Left lobe of liver (tissue), 2 donors: ENCODE measurements at regions not wholly inside any gene's neighbourhood (a gene's known extent, or its start where the extent isn't known, plus 50 kb on each side); places are given as distances from the start of the nearest gene placed in this dataset.
"Not testable (repeated sequence)": the region's sequence is repeated elsewhere in the genome, so short reads cannot be mapped to it uniquely, and the experiment has no call there.

Source experiments
- ATAC-seq: fragments of 200-7000 bp; cut with Tn5 transposase; one replicate; pipeline ENCODE4 v1.9.1; 2020; ENCODE audit warnings: mild to moderate bottlenecking, moderate library complexity
- DNase-seq: peaks from one replicate; pipeline ENCODE4 v3.0.0-alpha.2; 2020; ENCODE audit warnings: low spot score
- donor health status: DM: no; HTN: no; CAD: no; lungs with moderate emphysema.
- donor health status: DM: no; HTN: yes; CAD: no.

DNA sequence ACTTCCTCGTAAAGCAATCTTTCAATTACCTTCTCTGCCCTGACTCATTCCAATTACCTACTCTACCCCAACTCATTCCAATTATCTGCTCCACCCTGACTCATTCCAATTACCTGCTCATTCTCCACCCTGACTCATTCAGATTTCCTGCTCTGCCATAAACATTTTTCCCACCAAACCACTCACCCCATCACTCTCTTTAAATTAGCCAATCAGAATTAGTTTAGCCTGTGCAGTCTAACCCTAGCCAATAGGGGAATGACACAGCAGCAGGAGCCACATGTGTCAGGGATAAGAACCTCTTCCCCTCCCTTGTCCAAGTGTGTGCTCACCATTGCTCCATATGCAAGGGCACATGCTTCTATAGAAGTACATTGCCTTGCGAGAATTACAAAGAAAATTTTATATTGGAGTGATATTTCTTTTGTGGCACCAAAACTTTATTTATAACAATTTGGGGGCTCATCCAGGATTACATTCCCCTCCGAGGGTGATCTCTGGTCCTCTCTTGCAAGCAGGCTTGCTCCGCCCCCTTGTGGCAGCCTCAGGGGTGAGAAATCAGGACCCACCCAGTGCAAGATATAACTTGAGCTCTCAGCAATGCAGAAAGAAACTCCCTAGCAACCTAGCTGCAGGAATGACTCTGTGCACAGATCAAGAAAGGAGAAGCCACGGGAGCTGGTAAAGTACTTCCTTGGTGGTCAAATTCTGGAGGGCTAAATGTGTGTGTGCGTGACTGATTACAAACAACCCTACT lies 551.9 kb upstream of the EYS start:
- not testable (repeated sequence) for ATAC-seq, DNase-seq

DNA sequence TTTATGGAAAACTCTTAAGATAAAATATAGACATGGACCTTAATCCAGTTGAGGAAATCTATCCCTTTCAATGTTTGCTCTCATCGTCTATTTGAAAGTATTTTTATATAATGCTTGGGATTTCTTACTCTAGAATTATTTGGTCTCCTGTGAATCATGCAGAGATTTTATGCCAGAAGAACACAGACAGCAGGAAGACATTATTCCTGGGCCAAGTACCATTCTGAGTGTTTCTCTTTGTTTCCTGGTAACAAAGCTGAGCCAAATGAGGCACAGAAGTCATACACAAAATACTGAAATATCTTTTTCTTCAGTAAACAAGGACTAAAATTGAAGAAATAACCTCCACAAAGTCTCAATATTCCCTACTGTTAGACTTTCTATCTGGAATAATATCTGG lies 538.2 kb upstream of the EYS start:
- ATAC-seq = no peak

GRCh38 chr6:66238851-66239250 lies 531.8 kb upstream of the EYS start:
- DNase-seq (no peak), ATAC-seq (no peak)

More for the DNA sequence above, 538.2 kb upstream of the EYS start:
- no peak for DNase-seq

- DNase-seq (no peak), ATAC-seq (no peak)
These were observed 525.9 kb upstream of the EYS start for GRCh38 chr6:66232890-66233289.

DNA sequence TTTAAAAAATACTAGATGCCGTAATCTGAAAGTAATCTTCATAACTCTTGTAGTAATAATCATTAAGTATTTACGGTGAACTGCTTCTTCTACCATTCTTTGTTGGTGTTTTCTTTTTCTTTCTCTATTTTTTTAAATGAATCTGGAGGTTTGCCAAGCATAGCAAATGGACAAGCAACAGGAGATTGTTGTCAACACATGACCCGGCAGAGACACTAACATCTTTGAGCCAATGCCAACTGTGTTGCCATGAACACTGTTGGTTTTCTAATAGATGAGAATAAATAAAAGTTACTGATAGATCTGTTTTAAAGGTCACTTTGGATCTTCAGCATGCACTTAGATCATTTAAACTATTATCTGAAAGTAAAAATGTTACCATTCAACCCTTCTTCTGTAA lies 523.6 kb upstream of the EYS start:
- DNase-seq = no peak
- ATAC-seq = no peak

DNA sequence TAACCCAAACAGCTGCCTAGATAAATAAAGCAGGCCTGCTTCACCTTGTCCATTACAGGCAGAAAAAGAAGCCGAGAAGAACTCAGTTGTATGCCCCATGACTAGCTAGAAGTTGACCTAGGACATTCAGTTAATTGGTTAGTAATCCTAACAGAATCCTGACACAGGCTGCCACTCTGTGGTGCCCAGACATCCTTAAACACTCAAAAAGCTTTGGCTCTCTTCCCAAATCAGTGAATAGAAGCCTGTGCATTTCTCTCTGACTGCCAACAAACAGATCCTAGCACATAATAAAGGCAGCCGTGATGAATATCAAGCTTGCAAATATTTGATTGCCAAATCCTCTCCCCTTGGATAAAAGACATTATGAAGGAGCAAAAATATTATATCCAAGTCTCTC lies 519.1 kb upstream of the EYS start:
- ATAC-seq (no peak), DNase-seq (no peak)

- DNase-seq = no peak
- ATAC-seq = no peak
These were observed 503.9 kb upstream of the EYS start for GRCh38 chr6:66210964-66211363.

DNA sequence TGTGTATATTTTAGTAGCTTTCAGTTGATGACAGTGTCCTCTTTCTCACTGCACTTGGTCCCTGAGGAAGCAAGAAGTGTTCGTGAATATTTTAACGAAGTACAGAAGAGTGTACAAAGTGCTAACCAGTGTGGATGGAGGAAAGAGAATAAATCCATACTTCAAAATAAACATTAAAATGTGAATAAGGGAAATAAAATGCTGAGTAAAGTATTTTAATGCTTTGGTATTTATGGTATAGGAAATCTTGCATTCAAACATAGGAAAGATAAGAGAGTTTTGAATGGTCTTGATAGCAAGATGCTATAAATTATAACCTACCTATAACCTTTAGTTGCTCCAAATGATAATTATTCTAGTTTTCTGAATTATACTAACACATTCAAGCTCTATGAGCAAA lies 493.4 kb upstream of the EYS start:
- DNase-seq = no peak
- ATAC-seq = no peak

DNA sequence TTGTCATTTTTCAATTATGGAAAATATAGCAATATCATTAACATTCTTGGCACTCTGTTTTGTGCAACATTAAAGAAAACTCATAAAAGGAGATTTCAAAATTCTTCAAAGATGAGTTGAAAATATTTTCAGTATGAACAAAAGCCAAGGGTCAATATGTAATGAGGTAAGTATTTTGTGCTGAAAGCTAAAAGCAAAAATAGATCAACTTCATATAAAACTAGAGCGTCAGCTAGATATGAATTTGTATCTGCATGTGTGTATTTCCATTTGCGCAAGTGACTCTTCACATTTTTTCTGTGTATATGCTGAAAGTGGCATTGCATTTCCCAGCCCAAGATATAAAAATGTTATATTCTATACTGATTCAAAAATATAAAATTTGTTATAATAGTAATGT lies 492.1 kb upstream of the EYS start:
- DNase-seq (no peak), ATAC-seq (no peak)

GRCh38 chr6:66198062-66198624 lies 491.1 kb upstream of the EYS start:
- ATAC-seq = no peak

GRCh38 chr6:66190858-66191257 lies 483.8 kb upstream of the EYS start:
- ATAC-seq = no peak
- DNase-seq = no peak

More at GRCh38 chr6:66198062-66198624, 491.1 kb upstream of the EYS start:
- no peak for DNase-seq

- DNase-seq = no peak
- no peak for ATAC-seq
These were observed 482.9 kb upstream of the EYS start for GRCh38 chr6:66189915-66190314.

DNA sequence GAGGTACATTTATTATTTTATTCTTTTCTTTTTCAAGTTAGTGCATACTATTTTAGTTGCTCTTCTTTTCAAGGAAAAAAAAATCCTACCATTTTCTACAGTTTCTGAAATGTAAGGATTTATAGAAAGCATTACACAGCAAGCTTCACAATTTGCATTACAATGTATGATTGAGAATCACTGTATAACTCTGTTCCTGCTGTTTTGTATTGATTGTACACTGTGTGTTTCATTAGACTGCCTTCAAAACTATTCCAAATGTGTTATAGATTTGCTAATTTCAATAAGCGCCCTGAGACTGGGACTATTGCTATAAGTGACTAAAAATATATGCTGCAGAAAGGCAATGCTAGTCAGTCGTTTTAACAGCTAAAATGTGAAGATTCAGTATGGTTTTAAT lies 479.7 kb upstream of the EYS start:
- no peak for DNase-seq
- no peak for ATAC-seq

DNA sequence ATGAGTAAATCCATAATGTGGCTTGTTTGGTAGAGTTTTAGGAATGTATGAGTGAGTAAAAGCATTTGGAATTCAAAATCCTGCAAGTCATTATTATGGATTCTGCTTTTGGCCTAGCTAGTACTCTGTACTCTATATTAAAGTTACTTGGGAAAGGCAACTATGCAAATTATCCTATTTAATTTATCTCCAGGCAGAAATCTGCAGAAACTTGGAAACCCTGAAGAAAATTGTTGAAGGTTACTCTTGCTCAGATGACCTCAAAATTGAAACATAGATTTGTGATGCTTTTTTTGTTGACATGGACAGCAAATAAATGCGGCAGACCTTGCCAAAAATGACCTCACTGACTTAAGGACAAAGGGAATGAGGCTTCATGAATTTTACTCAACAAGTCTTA lies 477.1 kb upstream of the EYS start:
- ATAC-seq (no peak), DNase-seq (no peak)

- DNase-seq (no peak), ATAC-seq (no peak)
These were observed 472.3 kb upstream of the EYS start for GRCh38 chr6:66179361-66179760.

DNA sequence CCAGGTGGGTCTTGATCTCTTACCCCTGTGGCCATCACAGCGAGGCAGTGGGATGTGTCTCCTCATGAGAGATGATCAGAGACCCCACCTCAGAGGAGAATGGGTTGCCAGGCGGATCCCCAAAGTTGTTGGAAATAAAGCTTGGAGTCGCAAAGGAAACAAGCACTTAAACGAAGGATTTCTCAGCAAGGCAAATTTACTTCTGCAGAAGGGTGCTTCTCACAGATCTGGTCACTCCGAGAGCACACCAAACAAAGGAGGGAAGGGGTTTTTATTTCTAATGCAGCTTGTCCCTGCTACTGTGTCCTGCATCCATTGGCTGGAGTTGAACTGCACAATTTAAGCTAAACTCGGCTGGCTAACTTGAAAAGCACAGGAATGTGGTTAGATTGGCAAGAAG lies 466.6 kb upstream of the EYS start:
- DNase-seq = no peak
- ATAC-seq = no peak

DNA sequence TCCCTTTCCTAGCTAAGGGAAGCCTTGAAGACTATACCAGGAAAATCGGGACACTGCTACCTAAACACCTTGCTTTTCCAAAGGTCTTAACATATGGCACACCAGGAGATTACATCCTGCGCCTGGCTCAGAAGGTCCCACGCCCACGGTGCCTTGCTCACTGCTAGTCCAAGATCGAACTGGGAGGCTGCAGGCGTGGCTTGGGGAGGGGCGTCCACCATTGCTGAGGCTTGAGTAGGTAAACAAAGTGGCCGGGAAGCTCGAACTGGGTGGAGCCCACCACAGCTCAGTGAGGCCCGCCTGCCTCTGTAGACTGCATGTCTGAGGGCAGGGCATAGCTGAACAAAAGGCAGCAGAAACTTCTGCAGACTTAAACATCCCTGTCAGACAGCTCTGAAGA lies 459.7 kb upstream of the EYS start:
- ATAC-seq, DNase-seq: not testable (repeated sequence)

DNA sequence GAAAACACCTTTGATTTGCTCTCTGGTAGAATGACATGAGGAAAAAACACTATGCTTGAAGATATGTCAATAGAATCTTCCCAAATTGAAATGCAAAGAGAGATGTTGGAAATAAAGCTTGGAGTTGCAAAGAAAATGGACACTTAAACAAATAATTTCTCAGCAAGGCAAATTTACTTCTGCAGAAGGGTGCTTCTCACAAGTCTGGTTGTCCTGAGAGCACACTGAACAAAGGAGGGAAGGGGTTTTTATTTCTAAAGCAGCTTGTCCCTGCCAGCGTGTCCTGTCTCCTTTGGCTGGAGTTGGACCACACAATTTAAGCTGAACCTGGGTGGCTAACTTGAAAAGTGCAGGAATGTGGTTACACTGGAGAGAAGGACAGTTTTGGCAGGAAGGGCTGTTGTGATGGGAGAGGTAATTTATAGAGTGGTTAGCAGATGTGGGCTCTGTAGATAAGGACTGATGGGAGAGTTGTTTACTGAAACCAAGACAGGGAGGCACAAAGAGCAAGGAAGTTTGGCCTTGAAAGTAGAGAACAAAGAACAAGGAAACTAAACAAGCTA lies 454.6 kb upstream of the EYS start:
- DNase-seq (no peak), ATAC-seq (no peak)

DNA sequence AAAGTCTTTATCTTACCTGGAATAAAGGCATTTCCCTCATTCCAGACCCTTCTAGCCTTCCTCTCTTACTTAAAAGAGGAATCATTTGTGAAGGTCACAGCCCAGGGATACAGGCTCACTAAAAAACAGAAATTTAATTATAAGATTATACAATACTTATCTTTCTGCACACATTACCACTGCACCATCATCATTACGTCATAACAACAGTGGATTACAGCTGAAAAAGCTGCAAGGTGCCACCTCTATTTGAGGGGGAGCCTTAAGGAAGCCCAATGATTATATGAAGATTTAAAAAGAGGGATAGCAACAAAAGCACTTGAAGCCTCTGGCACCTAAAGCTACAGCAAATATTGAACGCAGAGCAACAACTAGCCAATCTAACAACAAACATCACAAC lies 452.9 kb upstream of the EYS start:
- DNase-seq = no peak
- no peak for ATAC-seq

GRCh38 chr6:66153247-66153646 lies 446.2 kb upstream of the EYS start:
- DNase-seq = no peak
- no peak for ATAC-seq

DNA sequence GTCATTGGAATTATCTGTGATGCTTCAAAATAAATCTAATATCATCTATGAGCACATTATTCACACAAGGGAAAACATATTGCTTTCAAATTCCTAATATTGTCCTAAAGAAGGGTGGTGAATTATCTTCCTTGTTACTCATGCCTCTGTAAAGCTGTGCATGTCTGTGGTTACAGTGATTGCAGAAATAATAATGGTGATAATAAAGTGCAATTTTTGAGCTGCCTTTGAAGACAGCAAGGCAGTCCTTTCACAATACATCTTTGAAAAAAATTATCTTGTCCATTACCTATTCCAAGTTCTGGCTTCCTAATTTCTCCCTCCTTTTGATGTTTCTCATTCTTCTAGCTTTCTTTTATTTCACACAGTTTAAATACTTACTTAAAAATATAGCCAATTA lies 442.1 kb upstream of the EYS start:
- ATAC-seq (no peak), DNase-seq (no peak)

GRCh38 chr6:66145867-66146266 lies 438.8 kb upstream of the EYS start:
- ATAC-seq (no peak), DNase-seq (no peak)

- ATAC-seq (no peak), DNase-seq (no peak)
These were observed 427.0 kb upstream of the EYS start for GRCh38 chr6:66134021-66134420.
